Activated T-cell treated with anti-CD3 and anti-CD28 coated beads for 48 hours (primary cell): ENCODE measurements at regions not wholly inside any gene's neighbourhood (a gene's known extent, or its start where the extent isn't known, plus 50 kb on each side); places are given as distances from the start of the nearest gene placed in this dataset.

Source experiments
- DNase-seq: peaks from one replicate; pipeline ENCODE4 v3.0.0-alpha.2; 2020; ENCODE audit warnings: low read depth

GRCh38 chr12:125193376-125194152, 128.3 kb downstream of the AACS start:
- DNase-seq, result no peak

- no peak for DNase-seq
These were observed 129.0 kb downstream of the AACS start for GRCh38 chr12:125194163-125194773.

GRCh38 chr12:125194987-125195386, 129.8 kb downstream of the AACS start:
- DNase-seq, result no peak

GRCh38 chr12:125197326-125197725, 132.1 kb downstream of the AACS start:
- no peak for DNase-seq

- no peak for DNase-seq
These were observed 133.4 kb downstream of the AACS start for GRCh38 chr12:125198652-125199051.

GRCh38 chr12:125201090-125201489, 135.9 kb downstream of the AACS start:
- no peak for DNase-seq

GRCh38 chr12:125201940-125202339, 136.7 kb downstream of the AACS start:
- DNase-seq, result no peak

GRCh38 chr12:125202421-125202820, 137.2 kb downstream of the AACS start:
- DNase-seq, result no peak

- DNase-seq, result no peak
These were observed 138.0 kb downstream of the AACS start for GRCh38 chr12:125203145-125203765.

- no peak for DNase-seq
These were observed 140.2 kb downstream of the AACS start for GRCh38 chr12:125205386-125205785.

- DNase-seq, result no peak
These were observed 141.5 kb downstream of the AACS start for GRCh38 chr12:125206711-125207110.

GRCh38 chr12:125208334-125208733, 143.1 kb downstream of the AACS start:
- no peak for DNase-seq

GRCh38 chr12:125208942-125209341, 143.7 kb downstream of the AACS start:
- DNase-seq, result no peak

- DNase-seq, result no peak
These were observed 145.0 kb downstream of the AACS start for GRCh38 chr12:125210104-125210755.

GRCh38 chr12:125211464-125211863, 146.2 kb downstream of the AACS start:
- DNase-seq, result no peak

GRCh38 chr12:125214289-125214688, 149.1 kb downstream of the AACS start:
- DNase-seq, result no peak

- DNase-seq, result no peak
These were observed 151.5 kb downstream of the AACS start for GRCh38 chr12:125216756-125217155.

GRCh38 chr12:125217308-125217707, 152.1 kb downstream of the AACS start:
- no peak for DNase-seq

- no peak for DNase-seq
These were observed 153.7 kb downstream of the AACS start for GRCh38 chr12:125218952-125219351.

GRCh38 chr12:125220404-125221273, 155.4 kb downstream of the AACS start:
- peak; percentile 3 for DNase-seq

- DNase-seq, result no peak
These were observed 156.4 kb downstream of the AACS start for GRCh38 chr12:125221602-125222001.

- DNase-seq, result no peak
These were observed 157.6 kb downstream of the AACS start for GRCh38 chr12:125222876-125223275.
